ENCODE measurements at regions not wholly inside any gene's neighbourhood (a gene's known extent, or its start where the extent isn't known, plus 50 kb on each side); places are given as distances from the start of the nearest gene placed in this dataset.

GRCh38 chr9:26561928-26562327, 330.7 kb downstream of the CAAP1 start:
- no peak for TF ChIP-seq CTCF (IDR thresholded peaks at IDR 0.05)
- no peak for TF ChIP-seq POLR2AphosphoS5 (IDR thresholded peaks at IDR 0.05; ENCODE audit: low read depth, low read length)
